Activated T-helper 2 cell treated with anti-CD3 and anti-CD28 coated beads, Interferon-gamma antibody, Interleukin-2, Interleukin-4, amounts not matched to agents 10 μg/mL and 5 μg/mL and 100 μg/mL, durations not matched to agents 14 hours and 24 hours and 36 hours (primary cell): ENCODE measurements at regions not wholly inside any gene's neighbourhood (a gene's known extent, or its start where the extent isn't known, plus 50 kb on each side); places are given as distances from the start of the nearest gene placed in this dataset.

Experiments
- DNase-seq: peaks from one replicate; pipeline ENCODE4 v3.0.0; 2021; ENCODE audit warnings: low spot score
- H3K27ac Mint-ChIP-seq: one replicate; pipeline ENCODE4 v1.8.0; 2021; ENCODE audit warnings: mixed read lengths
- H3K27me3 Mint-ChIP-seq: one replicate; pipeline ENCODE4 v1.8.0; 2021; ENCODE audit warnings: low read depth, mixed read lengths
- H3K36me3 Mint-ChIP-seq: one replicate; pipeline ENCODE4 v1.8.0; 2021; ENCODE audit warnings: low read depth, mixed read lengths
- H3K4me1 Mint-ChIP-seq: one replicate; pipeline ENCODE4 v1.8.0; 2021; ENCODE audit warnings: low read depth, mixed read lengths
- H3K4me3 Mint-ChIP-seq: one replicate; pipeline ENCODE4 v1.8.0; 2021; ENCODE audit warnings: low read depth, mild to moderate bottlenecking, moderate library complexity, mixed read lengths
- H3K9me3 Mint-ChIP-seq: one replicate; pipeline ENCODE4 v1.8.0; 2021; ENCODE audit warnings: mixed read lengths
- intact Hi-C: fragments of 100-400 bp; cut with micrococcal nuclease; formaldehyde crosslinking; loops from one replicate; pipeline ENCODE4 v1.15.1; 2023

- no peak overlapping the region for H3K27ac Mint-ChIP-seq
- intact Hi-C loops = no loop called here
- H3K4me3 Mint-ChIP-seq = no peak overlapping the region
- H3K4me1 Mint-ChIP-seq = peaks cover 2% of the 10 kb centered on the region
- DNase-seq = no peak
- no peaks in the 10 kb centered on the region for H3K36me3 Mint-ChIP-seq
- peaks cover 3% of the 10 kb centered on the region for H3K27me3 Mint-ChIP-seq
- no peaks in the 10 kb centered on the region for H3K9me3 Mint-ChIP-seq
These were observed 200.5 kb downstream of the DRD1 start for GRCh38 chr5:175243441-175243840.

GRCh38 chr5:175242207-175242606, 201.8 kb downstream of the DRD1 start:
- intact Hi-C loops = no loop called here
- Mint-ChIP-seq H3K36me3 (no peaks in the 10 kb centered on the region), H3K27ac (no peak overlapping the region), H3K27me3 (no peaks in the 10 kb centered on the region), H3K9me3 (no peaks in the 10 kb centered on the region), H3K4me1 (peaks cover 2% of the 10 kb centered on the region), H3K4me3 (no peak overlapping the region)
- no peak for DNase-seq

GRCh38 chr5:175238326-175238725, 205.7 kb downstream of the DRD1 start:
- Mint-ChIP-seq H3K27ac (no peak overlapping the region), H3K27me3 (no peaks in the 10 kb centered on the region), H3K4me1 (no peaks in the 10 kb centered on the region), H3K36me3 (no peaks in the 10 kb centered on the region), H3K9me3 (no peaks in the 10 kb centered on the region), H3K4me3 (no peak overlapping the region)
- intact Hi-C loops = no loop called here
- no peak for DNase-seq

- Mint-ChIP-seq H3K36me3 (no peaks in the 10 kb centered on the region), H3K4me1 (no peaks in the 10 kb centered on the region), H3K27me3 (no peaks in the 10 kb centered on the region), H3K4me3 (no peak overlapping the region), H3K27ac (no peak overlapping the region), H3K9me3 (no peaks in the 10 kb centered on the region)
- DNase-seq = no peak
- intact Hi-C loops = no loop called here
These were observed 207.8 kb downstream of the DRD1 start for GRCh38 chr5:175236176-175236575.

- Mint-ChIP-seq H3K27ac (no peak overlapping the region), H3K4me3 (no peak overlapping the region), H3K4me1 (no peaks in the 10 kb centered on the region), H3K36me3 (no peaks in the 10 kb centered on the region), H3K9me3 (no peaks in the 10 kb centered on the region), H3K27me3 (no peaks in the 10 kb centered on the region)
- DNase-seq = no peak
- intact Hi-C loops = no loop called here
These were observed 208.6 kb downstream of the DRD1 start for GRCh38 chr5:175235251-175235960.

- H3K9me3 Mint-ChIP-seq = no peaks in the 10 kb centered on the region
- no peak overlapping the region for H3K4me3 Mint-ChIP-seq
- H3K4me1 Mint-ChIP-seq = no peaks in the 10 kb centered on the region
- DNase-seq = no peak
- H3K27me3 Mint-ChIP-seq = no peaks in the 10 kb centered on the region
- H3K27ac Mint-ChIP-seq = no peak overlapping the region
- no peaks in the 10 kb centered on the region for H3K36me3 Mint-ChIP-seq
- intact Hi-C loops = no loop called here
These were observed 213.7 kb downstream of the DRD1 start for GRCh38 chr5:175230299-175230698.

GRCh38 chr5:175226506-175226905, 217.5 kb downstream of the DRD1 start:
- Mint-ChIP-seq H3K9me3 (no peaks in the 10 kb centered on the region), H3K4me3 (no peak overlapping the region), H3K4me1 (no peaks in the 10 kb centered on the region), H3K36me3 (no peaks in the 10 kb centered on the region), H3K27ac (no peak overlapping the region), H3K27me3 (no peaks in the 10 kb centered on the region)
- intact Hi-C loops = no loop called here
- no peak for DNase-seq

GRCh38 chr5:175223291-175223690, 220.7 kb downstream of the DRD1 start:
- Mint-ChIP-seq H3K4me3 (no peak overlapping the region), H3K27me3 (no peaks in the 10 kb centered on the region), H3K27ac (no peak overlapping the region), H3K4me1 (no peaks in the 10 kb centered on the region), H3K36me3 (no peaks in the 10 kb centered on the region), H3K9me3 (no peaks in the 10 kb centered on the region)
- intact Hi-C loops = no loop called here
- DNase-seq = no peak

- no peak overlapping the region for H3K27ac Mint-ChIP-seq
- no peaks in the 10 kb centered on the region for H3K9me3 Mint-ChIP-seq
- H3K4me1 Mint-ChIP-seq = no peaks in the 10 kb centered on the region
- H3K36me3 Mint-ChIP-seq = no peaks in the 10 kb centered on the region
- intact Hi-C loops = no loop called here
- no peak overlapping the region for H3K4me3 Mint-ChIP-seq
- H3K27me3 Mint-ChIP-seq = no peaks in the 10 kb centered on the region
- DNase-seq = no peak
These were observed 221.4 kb downstream of the DRD1 start for GRCh38 chr5:175222621-175223020.

- H3K4me1 Mint-ChIP-seq = no peaks in the 10 kb centered on the region
- intact Hi-C loops = no loop called here
- no peaks in the 10 kb centered on the region for H3K36me3 Mint-ChIP-seq
- no peaks in the 10 kb centered on the region for H3K9me3 Mint-ChIP-seq
- no peak overlapping the region for H3K27ac Mint-ChIP-seq
- no peak overlapping the region for H3K4me3 Mint-ChIP-seq
- no peaks in the 10 kb centered on the region for H3K27me3 Mint-ChIP-seq
- DNase-seq = no peak
These were observed 223.4 kb downstream of the DRD1 start for GRCh38 chr5:175220549-175220948.

GRCh38 chr5:175219366-175219765, 224.6 kb downstream of the DRD1 start:
- H3K4me1 Mint-ChIP-seq = no peaks in the 10 kb centered on the region
- H3K4me3 Mint-ChIP-seq = no peak overlapping the region
- H3K36me3 Mint-ChIP-seq = no peaks in the 10 kb centered on the region
- H3K9me3 Mint-ChIP-seq = no peaks in the 10 kb centered on the region
- DNase-seq = no peak
- no peaks in the 10 kb centered on the region for H3K27me3 Mint-ChIP-seq
- intact Hi-C loops = no loop called here
- H3K27ac Mint-ChIP-seq = no peak overlapping the region

- Mint-ChIP-seq H3K27me3 (no peaks in the 10 kb centered on the region), H3K36me3 (no peaks in the 10 kb centered on the region), H3K4me3 (no peak overlapping the region), H3K9me3 (no peaks in the 10 kb centered on the region), H3K27ac (no peak overlapping the region), H3K4me1 (no peaks in the 10 kb centered on the region)
- no peak for DNase-seq
- intact Hi-C loops = no loop called here
These were observed 227.0 kb downstream of the DRD1 start for GRCh38 chr5:175216991-175217390.

GRCh38 chr5:175215906-175216305, 228.1 kb downstream of the DRD1 start:
- H3K27ac Mint-ChIP-seq = no peak overlapping the region
- H3K4me1 Mint-ChIP-seq = no peaks in the 10 kb centered on the region
- no peaks in the 10 kb centered on the region for H3K27me3 Mint-ChIP-seq
- H3K9me3 Mint-ChIP-seq = no peaks in the 10 kb centered on the region
- intact Hi-C loops = no loop called here
- no peaks in the 10 kb centered on the region for H3K36me3 Mint-ChIP-seq
- no peak overlapping the region for H3K4me3 Mint-ChIP-seq
- DNase-seq = no peak

GRCh38 chr5:175214152-175214551, 229.8 kb downstream of the DRD1 start:
- no peak for DNase-seq
- Mint-ChIP-seq H3K27ac (no peak overlapping the region), H3K36me3 (no peaks in the 10 kb centered on the region), H3K27me3 (no peaks in the 10 kb centered on the region), H3K4me1 (no peaks in the 10 kb centered on the region), H3K4me3 (no peak overlapping the region), H3K9me3 (no peaks in the 10 kb centered on the region)
- intact Hi-C loops = no loop called here
